Glutamatergic neuron (in vitro differentiated cells): ENCODE measurements at regions not wholly inside any gene's neighbourhood (a gene's known extent, or its start where the extent isn't known, plus 50 kb on each side); places are given as distances from the start of the nearest gene placed in this dataset.

Experiments used
- DNase-seq: peaks from one replicate; pipeline ENCODE4 v3.0.0; 2022
- H3K27ac Mint-ChIP-seq: one replicate; pipeline ENCODE4 v1.8.0; 2020; ENCODE audit warnings: mild to moderate bottlenecking, mixed read lengths, inconsistent platforms; ENCODE audit not compliant: unreplicated experiment
- H3K27me3 Mint-ChIP-seq: one replicate; pipeline ENCODE4 v1.8.0; 2020; ENCODE audit warnings: mild to moderate bottlenecking, moderate library complexity, mixed read lengths, inconsistent platforms; ENCODE audit not compliant: unreplicated experiment
- H3K36me3 Mint-ChIP-seq: one replicate; pipeline ENCODE4 v1.8.0; 2020; ENCODE audit warnings: mild to moderate bottlenecking, mixed read lengths, inconsistent platforms; ENCODE audit not compliant: unreplicated experiment
- H3K4me1 Mint-ChIP-seq: one replicate; pipeline ENCODE4 v1.8.0; 2020; ENCODE audit warnings: mild to moderate bottlenecking, low read depth, mixed read lengths, inconsistent platforms; ENCODE audit not compliant: unreplicated experiment
- H3K4me3 Mint-ChIP-seq: one replicate; pipeline ENCODE4 v1.8.0; 2020; ENCODE audit warnings: mild to moderate bottlenecking, mixed read lengths, inconsistent platforms; ENCODE audit not compliant: unreplicated experiment
- H3K9me3 Mint-ChIP-seq: one replicate; pipeline ENCODE4 v1.8.0; 2020; ENCODE audit warnings: mild to moderate bottlenecking, moderate library complexity, mixed read lengths, inconsistent platforms; ENCODE audit not compliant: unreplicated experiment
- CTCF ChIP-seq: fragments of 200-600 bp; sonication (generic); IDR thresholded peaks from one replicate; pipeline ENCODE4 v1.5.0; 2021; ENCODE audit not compliant: partially characterized antibody, unreplicated experiment

- H3K36me3 Mint-ChIP-seq = no peaks in the 10 kb centered on the region
- H3K4me3 Mint-ChIP-seq = no peak overlapping the region
- H3K27me3 Mint-ChIP-seq = no peaks in the 10 kb centered on the region
- H3K27ac Mint-ChIP-seq = no peak overlapping the region
- no peak for TF ChIP-seq CTCF
- no peaks in the 10 kb centered on the region for H3K9me3 Mint-ChIP-seq
- H3K4me1 Mint-ChIP-seq = no peaks in the 10 kb centered on the region
- DNase-seq = no peak
These were observed 56.8 kb upstream of the CKS2 start for GRCh38 chr9:89254058-89254772.

GRCh38 chr9:89254773-89255125, 56.2 kb upstream of the CKS2 start:
- Mint-ChIP-seq H3K27me3 (no peaks in the 10 kb centered on the region), H3K36me3 (no peaks in the 10 kb centered on the region), H3K4me3 (no peak overlapping the region), H3K9me3 (no peaks in the 10 kb centered on the region), H3K27ac (no peak overlapping the region), H3K4me1 (no peaks in the 10 kb centered on the region)
- TF ChIP-seq CTCF = no peak
- peak; percentile 29 for DNase-seq

GRCh38 chr9:89256225-89256624, 54.8 kb upstream of the CKS2 start:
- no peaks in the 10 kb centered on the region for H3K4me1 Mint-ChIP-seq
- no peaks in the 10 kb centered on the region for H3K9me3 Mint-ChIP-seq
- TF ChIP-seq CTCF = no peak
- DNase-seq = no peak
- no peak overlapping the region for H3K27ac Mint-ChIP-seq
- no peak overlapping the region for H3K4me3 Mint-ChIP-seq
- H3K27me3 Mint-ChIP-seq = no peaks in the 10 kb centered on the region
- H3K36me3 Mint-ChIP-seq = no peaks in the 10 kb centered on the region

GRCh38 chr9:89256642-89257041, 54.4 kb upstream of the CKS2 start:
- Mint-ChIP-seq H3K36me3 (no peaks in the 10 kb centered on the region), H3K27ac (no peak overlapping the region), H3K27me3 (no peaks in the 10 kb centered on the region), H3K4me3 (no peak overlapping the region), H3K4me1 (no peaks in the 10 kb centered on the region), H3K9me3 (no peaks in the 10 kb centered on the region)
- TF ChIP-seq CTCF = no peak
- DNase-seq = no peak

- no peak overlapping the region for H3K4me3 Mint-ChIP-seq
- no peaks in the 10 kb centered on the region for H3K4me1 Mint-ChIP-seq
- H3K27me3 Mint-ChIP-seq = no peaks in the 10 kb centered on the region
- DNase-seq = no peak
- no peaks in the 10 kb centered on the region for H3K9me3 Mint-ChIP-seq
- no peaks in the 10 kb centered on the region for H3K36me3 Mint-ChIP-seq
- no peak for TF ChIP-seq CTCF
- H3K27ac Mint-ChIP-seq = no peak overlapping the region
These were observed 50.5 kb upstream of the CKS2 start for GRCh38 chr9:89260525-89260924.
